Muscle layer of duodenum (tissue), 2 donors: ENCODE measurements at regions not wholly inside any gene's neighbourhood (a gene's known extent, or its start where the extent isn't known, plus 50 kb on each side); places are given as distances from the start of the nearest gene placed in this dataset.

Experiments
- H3K27ac ChIP-seq: one replicate; pipeline ENCODE4 v1.7.0; 2013; ENCODE audit warnings: mild to moderate bottlenecking, low read length
- H3K27me3 ChIP-seq: one replicate; pipeline ENCODE4 v1.7.0; 2013; ENCODE audit warnings: low read depth, mild to moderate bottlenecking, control low read depth, low read length
- H3K36me3 ChIP-seq, 2 donors: one replicate each; pipeline ENCODE4 v1.7.0; 2013; ENCODE audit warnings: low read length in 2 of 2, control low read depth in 1 of 2, mild to moderate bottlenecking in 1 of 2; ENCODE audit not compliant: insufficient read depth in 2 of 2, control insufficient read depth in 1 of 2
- H3K4me1 ChIP-seq, 2 donors: one replicate each; pipeline ENCODE4 v1.7.0; 2013; ENCODE audit warnings: low read length in 2 of 2, mild to moderate bottlenecking in 2 of 2, control low read depth in 1 of 2, moderate library complexity in 1 of 2; ENCODE audit not compliant: insufficient read depth in 2 of 2, control insufficient read depth in 1 of 2
- H3K4me3 ChIP-seq, 2 donors: one replicate each; pipeline ENCODE4 v1.7.0; 2013; ENCODE audit warnings: low read length in 2 of 2, low read depth in 1 of 2, mild to moderate bottlenecking in 1 of 2
- H3K9me3 ChIP-seq, 2 donors: one replicate each; pipeline ENCODE4 v1.7.0; 2013; ENCODE audit warnings: low read length in 2 of 2, control low read depth in 1 of 2, mild to moderate bottlenecking in 1 of 2; ENCODE audit not compliant: control insufficient read depth in 1 of 2
- donor health status: healthy.

DNA sequence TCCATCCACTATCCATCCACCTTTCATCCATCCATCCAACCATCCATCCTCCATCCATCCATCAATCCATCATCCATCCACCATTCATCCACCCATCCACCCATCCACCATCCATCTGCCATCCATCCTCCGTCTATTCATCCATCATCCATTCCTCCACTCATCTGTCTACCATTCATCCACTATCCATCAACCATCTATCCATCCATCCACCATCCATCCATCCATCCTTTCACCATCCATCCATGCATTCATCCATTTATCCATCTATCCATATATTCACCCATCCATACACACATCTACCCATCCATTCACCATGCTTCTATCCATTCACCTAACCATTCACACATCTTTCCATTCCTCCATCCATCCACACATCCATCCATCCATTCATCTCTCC is 207.0 kb upstream of the CDH4 start:
- Histone ChIP-seq H3K4me1 (no peaks in the 10 kb centered on the region), H3K27me3 (no peaks in the 10 kb centered on the region), H3K36me3 (no peaks in the 10 kb centered on the region), H3K9me3 (peaks cover 5 to 13% of the 10 kb centered on the region in 2 donors), H3K27ac (no peak overlapping the region), H3K4me3 (no peak overlapping the region)

DNA sequence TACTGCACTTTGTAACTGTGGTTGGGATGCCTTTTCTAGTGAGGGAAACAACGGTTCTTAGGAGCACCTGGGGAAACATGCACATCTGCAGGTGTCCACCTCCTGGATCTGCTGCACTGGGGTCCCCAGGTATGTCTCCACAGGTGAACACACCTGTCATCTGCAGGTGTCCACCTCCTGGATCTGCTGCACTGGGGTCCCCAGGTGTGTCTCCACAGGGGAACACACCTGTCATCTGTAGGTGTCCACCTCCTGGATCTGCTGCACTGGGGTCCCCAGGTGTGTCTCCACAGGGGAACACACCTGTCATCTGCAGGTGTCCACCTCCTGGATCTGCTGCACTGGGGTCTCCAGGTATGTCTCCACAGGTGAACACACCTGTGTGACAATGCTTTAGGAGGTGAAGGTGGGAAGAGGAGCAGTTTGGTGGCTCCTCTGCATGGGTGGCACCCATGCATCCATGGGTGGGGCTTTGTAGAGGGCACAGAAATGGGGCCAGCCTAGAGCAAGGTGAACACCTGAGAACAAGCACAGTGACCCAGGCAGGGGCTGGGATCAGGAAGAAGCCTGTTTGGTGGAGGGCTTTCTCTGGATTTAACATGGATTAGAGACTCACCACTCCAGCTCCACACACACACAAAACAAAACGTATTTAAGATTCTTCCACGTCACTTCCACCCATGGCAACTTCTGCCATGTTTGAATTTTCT is 206.0 kb upstream of the CDH4 start:
- H3K4me3 ChIP-seq: no peak overlapping the region
- no peak overlapping the region for H3K27ac ChIP-seq
- H3K27me3 ChIP-seq: no peaks in the 10 kb centered on the region
- H3K4me1 ChIP-seq: no peaks in the 10 kb centered on the region
- H3K9me3 ChIP-seq: peaks cover 5 to 13% of the 10 kb centered on the region in 2 donors
- H3K36me3 ChIP-seq: no peaks in the 10 kb centered on the region

DNA sequence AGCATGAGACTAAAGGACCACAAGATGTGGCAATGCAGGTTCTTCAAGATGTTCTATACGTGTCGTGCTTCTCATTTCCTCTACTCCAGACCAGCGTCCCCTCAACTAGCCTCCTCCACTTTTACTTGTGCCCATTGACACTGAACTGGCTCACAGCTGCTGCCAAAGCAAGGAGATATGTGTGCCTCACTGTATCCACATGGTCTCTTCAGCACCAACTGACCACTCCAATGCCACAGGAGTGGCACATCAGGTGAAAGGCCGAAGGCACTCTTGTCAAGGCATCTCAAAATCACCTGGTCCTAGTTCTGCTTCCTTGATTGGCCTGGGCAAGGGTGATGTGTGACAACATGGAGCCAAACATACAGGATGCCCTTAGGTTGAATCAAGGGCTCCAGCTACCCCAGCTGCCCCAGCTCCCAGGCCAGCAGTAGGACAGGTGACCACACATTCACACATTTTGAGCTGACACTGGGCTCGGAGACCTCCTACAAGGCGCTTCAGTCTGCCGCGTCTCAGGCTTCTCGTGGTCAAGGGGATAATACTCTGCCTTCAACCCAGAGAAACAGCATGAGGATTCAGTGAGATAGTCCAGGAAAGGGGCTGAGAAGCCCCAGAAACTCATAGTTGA is 205.2 kb upstream of the CDH4 start:
- Histone ChIP-seq H3K27me3 (no peaks in the 10 kb centered on the region), H3K27ac (no peak overlapping the region), H3K4me3 (no peak overlapping the region), H3K9me3 (peaks cover 5 to 13% of the 10 kb centered on the region in 2 donors), H3K36me3 (no peaks in the 10 kb centered on the region), H3K4me1 (no peaks in the 10 kb centered on the region)

DNA sequence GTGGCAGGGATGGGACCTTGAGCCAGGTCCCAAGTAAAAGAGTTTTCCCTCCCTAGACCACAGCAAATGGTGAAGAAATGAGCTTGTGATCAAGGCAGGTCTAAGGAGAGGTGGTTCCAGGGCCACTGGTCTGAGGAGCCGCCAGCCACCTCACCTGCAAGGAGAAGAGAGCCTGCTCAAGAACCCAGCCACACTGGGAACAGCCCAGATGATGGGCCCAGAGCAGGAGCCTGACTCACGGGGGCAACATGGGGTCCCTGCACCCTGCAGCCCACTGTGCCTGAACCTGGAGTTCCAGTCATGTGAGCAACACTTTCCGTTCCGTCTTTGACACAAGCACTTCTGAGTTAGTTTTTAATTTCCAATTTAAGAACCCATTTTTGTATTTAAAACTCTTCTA is 204.5 kb upstream of the CDH4 start:
- no peaks in the 10 kb centered on the region for H3K4me1 ChIP-seq
- H3K27ac ChIP-seq: no peak overlapping the region
- peaks cover 5 to 13% of the 10 kb centered on the region in 2 donors for H3K9me3 ChIP-seq
- H3K4me3 ChIP-seq: no peak overlapping the region
- H3K27me3 ChIP-seq: no peaks in the 10 kb centered on the region
- no peaks in the 10 kb centered on the region for H3K36me3 ChIP-seq

DNA sequence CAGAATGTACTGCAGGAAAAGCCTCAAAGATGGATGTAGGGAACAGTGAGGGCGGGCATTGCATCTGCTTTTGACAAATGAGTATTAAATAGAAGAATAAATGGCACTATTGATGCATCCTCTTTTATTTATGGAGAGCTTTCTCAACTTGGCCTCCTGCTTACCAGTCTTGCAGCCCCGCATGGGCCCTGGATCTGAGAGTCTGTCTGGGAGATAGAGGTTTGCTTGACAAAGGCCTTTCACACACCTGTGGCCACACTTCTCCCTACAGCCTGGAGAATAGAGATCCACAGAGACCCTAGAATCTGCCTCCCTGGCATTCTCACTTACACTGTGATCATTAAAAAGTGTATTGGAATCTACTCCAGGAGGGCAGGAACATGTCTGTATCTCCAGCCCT is 203.8 kb upstream of the CDH4 start:
- H3K27me3 ChIP-seq: no peaks in the 10 kb centered on the region
- no peak overlapping the region for H3K4me3 ChIP-seq
- H3K36me3 ChIP-seq: no peaks in the 10 kb centered on the region
- H3K27ac ChIP-seq: no peak overlapping the region
- H3K9me3 ChIP-seq: peaks cover 5 to 13% of the 10 kb centered on the region in 2 donors
- H3K4me1 ChIP-seq: no peaks in the 10 kb centered on the region

DNA sequence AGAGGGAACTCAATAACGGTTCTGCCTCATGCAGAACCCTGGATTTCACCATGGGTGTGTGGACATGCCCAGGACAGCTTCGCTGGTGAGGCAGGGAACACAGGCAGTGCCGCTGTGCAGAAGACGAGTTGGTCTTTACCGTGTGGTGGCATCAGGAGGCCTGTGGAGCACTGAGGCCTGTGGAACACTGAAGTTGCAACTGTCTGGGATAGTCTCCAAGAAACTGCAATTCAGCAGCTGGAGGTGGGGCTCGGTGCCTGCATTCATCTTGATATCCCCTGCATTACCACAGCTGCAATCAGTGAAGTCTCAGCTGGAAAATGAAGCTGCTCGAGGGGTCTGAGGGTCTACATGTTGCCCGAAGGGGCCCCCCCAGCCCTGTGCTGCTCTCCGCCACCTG is 202.4 kb upstream of the CDH4 start:
- Histone ChIP-seq H3K27me3 (no peaks in the 10 kb centered on the region), H3K4me1 (no peaks in the 10 kb centered on the region), H3K27ac (no peak overlapping the region), H3K4me3 (no peak overlapping the region), H3K36me3 (no peaks in the 10 kb centered on the region), H3K9me3 (peaks cover 5 to 9% of the 10 kb centered on the region in 2 donors)

DNA sequence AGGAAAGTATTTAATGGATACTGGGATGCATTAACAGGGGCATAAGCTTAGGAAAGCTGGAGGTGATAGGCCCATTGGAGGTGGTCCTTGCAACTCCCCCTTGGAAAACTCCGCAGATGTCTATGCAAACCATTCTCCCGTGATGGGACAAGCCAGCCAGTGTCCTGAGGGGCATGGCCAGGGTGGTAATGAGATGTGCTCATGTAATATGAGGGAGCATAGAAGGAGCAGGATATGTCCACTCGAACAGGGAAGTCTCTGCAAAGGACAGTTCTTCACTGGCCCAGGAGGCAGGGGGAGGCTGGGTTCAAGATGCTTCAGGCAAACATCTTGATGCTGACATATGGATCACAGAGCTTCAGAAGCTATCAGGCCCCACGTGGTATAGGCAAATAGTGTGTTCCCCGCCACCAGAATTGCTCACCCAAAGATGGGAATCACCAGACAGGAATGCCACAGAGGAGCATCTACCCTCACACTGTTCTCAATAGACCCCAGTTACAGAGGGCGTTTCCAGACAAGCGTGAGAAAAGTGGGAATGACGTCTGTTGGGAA is 201.6 kb upstream of the CDH4 start:
- Histone ChIP-seq H3K27ac (no peak overlapping the region), H3K9me3 (peaks cover 5 to 9% of the 10 kb centered on the region in 2 donors), H3K4me3 (no peak overlapping the region), H3K27me3 (no peaks in the 10 kb centered on the region), H3K36me3 (no peaks in the 10 kb centered on the region), H3K4me1 (no peaks in the 10 kb centered on the region)

DNA sequence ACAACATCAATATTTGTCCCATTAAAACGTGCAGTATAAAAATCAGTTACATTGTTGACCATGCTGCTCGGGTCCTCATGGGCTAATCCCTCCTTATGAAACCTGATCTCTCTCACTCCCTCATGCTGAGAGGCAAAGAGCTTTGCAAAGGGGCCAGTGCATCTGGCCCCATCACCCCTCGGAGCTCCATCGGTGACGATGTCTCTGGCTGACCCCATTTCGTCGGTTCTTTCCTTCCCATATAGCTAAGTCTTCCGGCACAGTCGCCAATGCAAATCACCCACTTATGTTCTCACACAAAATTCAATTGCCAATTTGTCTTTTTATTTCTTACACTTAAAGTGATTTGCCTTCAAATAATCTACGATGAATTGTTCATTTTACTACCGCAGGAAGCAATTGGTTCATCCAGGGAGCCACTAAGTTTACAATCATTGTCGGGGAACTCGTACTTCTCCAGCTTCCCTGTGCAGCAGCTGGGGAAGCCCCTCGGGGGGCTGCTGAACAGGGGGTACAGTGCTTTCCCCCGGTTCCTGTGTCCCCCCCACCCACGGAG is 199.8 kb upstream of the CDH4 start:
- Histone ChIP-seq H3K36me3 (no peaks in the 10 kb centered on the region), H3K4me3 (no peak overlapping the region), H3K9me3 (peaks cover 5% of the 10 kb centered on the region in 2 donors), H3K27me3 (no peaks in the 10 kb centered on the region), H3K4me1 (no peaks in the 10 kb centered on the region), H3K27ac (no peak overlapping the region)

DNA sequence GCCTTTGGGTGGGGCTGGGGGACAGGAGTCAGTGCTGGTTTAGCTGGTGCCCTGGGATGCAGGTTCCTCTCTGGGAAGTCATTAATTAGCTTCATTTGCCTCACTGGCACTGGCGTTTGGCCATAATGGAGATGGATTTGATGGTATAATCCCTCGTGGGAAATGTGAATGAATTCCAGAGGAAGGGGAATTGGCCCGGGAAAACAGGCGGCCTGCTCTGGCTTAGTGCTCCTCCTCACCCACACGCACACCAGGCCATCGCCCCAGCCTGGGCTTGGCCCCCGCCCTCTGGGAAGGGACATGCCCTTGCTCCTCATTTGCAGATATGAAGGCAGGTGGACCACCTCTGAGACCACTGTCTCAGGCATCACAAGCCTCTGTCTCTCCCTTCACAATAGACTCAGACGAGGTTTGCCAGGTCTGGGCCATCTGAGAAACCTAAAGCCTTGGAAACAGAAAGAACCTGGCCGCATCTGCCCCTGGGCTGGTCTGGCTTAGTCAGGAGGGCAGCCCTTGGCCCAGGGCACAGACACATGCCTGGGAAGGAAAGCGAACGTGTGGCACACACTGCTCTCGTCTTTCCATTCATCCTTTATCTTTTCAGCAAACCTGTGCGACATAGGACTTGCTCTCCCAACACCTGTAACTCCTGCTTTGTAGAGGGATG is 199.2 kb upstream of the CDH4 start:
- Histone ChIP-seq H3K4me3 (no peak overlapping the region), H3K36me3 (no peaks in the 10 kb centered on the region), H3K4me1 (no peaks in the 10 kb centered on the region), H3K9me3 (peaks cover 5% of the 10 kb centered on the region in 2 donors), H3K27ac (no peak overlapping the region), H3K27me3 (no peaks in the 10 kb centered on the region)

DNA sequence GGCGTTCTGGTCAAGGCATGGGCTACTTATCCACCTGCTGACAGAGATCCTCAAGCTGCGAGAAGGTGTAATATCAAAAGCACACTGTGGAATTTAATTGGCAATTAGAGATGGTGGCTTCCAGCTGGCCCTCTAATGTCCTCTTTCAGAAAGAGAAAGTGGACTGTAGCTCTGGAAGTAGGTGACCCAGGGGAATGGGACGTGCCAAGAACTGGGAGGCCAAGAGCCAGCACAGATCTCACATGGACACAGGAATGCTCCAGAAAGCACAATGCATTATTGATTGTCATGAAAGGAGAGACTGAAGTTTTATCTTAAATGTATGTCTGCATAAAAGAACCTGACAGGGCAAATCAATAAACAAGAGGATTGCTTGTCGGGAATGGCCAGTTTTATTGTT is 198.6 kb upstream of the CDH4 start:
- Histone ChIP-seq H3K9me3 (peaks cover 3 to 4% of the 10 kb centered on the region in 2 donors), H3K36me3 (no peaks in the 10 kb centered on the region), H3K4me3 (no peak overlapping the region), H3K4me1 (no peaks in the 10 kb centered on the region), H3K27ac (no peak overlapping the region), H3K27me3 (no peaks in the 10 kb centered on the region)

DNA sequence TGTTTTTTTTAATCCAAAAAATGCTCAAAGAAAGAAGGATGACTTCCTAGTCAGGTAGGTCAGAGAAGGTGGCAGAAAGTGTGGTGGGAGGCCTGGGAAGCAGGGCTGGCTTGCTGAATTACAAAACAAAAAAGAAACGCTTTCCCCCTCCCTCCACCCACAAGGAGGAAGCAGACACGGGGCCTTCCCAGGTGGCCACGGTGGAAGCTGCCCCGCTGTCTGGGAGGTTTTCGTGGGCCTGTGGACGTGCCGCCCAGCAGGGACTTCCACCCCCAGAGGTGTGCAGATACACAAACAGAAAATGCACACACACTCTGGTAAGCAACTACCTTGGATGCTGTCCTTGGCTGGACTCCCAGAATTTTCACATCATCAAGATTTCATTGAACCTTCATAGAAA is 198.2 kb upstream of the CDH4 start:
- H3K27me3 ChIP-seq: no peaks in the 10 kb centered on the region
- H3K4me1 ChIP-seq: no peaks in the 10 kb centered on the region
- H3K4me3 ChIP-seq: no peak overlapping the region
- H3K36me3 ChIP-seq: no peaks in the 10 kb centered on the region
- H3K27ac ChIP-seq: no peak overlapping the region
- no peaks in the 10 kb centered on the region for H3K9me3 ChIP-seq
